ENCODE measurements at regions not wholly inside any gene's neighbourhood (a gene's known extent, or its start where the extent isn't known, plus 50 kb on each side); places are given as distances from the start of the nearest gene placed in this dataset.

- Histone ChIP-seq H3K4me3 (no peak overlapping the region), H3K27ac (no peak overlapping the region), H3K36me3 (no peaks in the 10 kb centered on the region), H3K4me1 (no peaks in the 10 kb centered on the region), H3K9me3 (no peaks in the 10 kb centered on the region), H3K27me3 (no peaks in the 10 kb centered on the region)
- ATAC-seq, result no peak
- no peak for TF ChIP-seq CTCF (IDR thresholded peaks at IDR 0.05)
- intact Hi-C loops (cut with DNase I), result no loop called here
- no peak for DNase-seq
Observed at GRCh38 chr2:220894069-220894468, 678.0 kb downstream of the EPHA4 start.

GRCh38 chr2:220899492-220899891 is 672.6 kb downstream of the EPHA4 start:
- H3K36me3 ChIP-seq, result no peaks in the 10 kb centered on the region
- intact Hi-C loops (cut with DNase I), result no loop called here

GRCh38 chr2:220904015-220904414 is 668.1 kb downstream of the EPHA4 start:
- ATAC-seq (no peak), DNase-seq (no peak)
- intact Hi-C loops (cut with DNase I), result no loop called here
- Histone ChIP-seq H3K4me1 (no peaks in the 10 kb centered on the region), H3K27me3 (no peaks in the 10 kb centered on the region), H3K4me3 (no peak overlapping the region), H3K9me3 (no peaks in the 10 kb centered on the region), H3K36me3 (no peaks in the 10 kb centered on the region), H3K27ac (no peak overlapping the region)
- no peak for TF ChIP-seq CTCF (IDR thresholded peaks at IDR 0.05)

More at GRCh38 chr2:220899492-220899891, 672.6 kb downstream of the EPHA4 start:
- Histone ChIP-seq H3K4me1 (no peaks in the 10 kb centered on the region), H3K27me3 (no peaks in the 10 kb centered on the region), H3K27ac (no peak overlapping the region), H3K9me3 (no peaks in the 10 kb centered on the region), H3K4me3 (no peak overlapping the region)
- ATAC-seq (no peak), DNase-seq (no peak)
- TF ChIP-seq CTCF (IDR thresholded peaks at IDR 0.05), result no peak

GRCh38 chr2:220913384-220913783 is 658.7 kb downstream of the EPHA4 start:
- intact Hi-C loops (cut with DNase I), result no loop called here
- no peak overlapping the region for H3K27ac ChIP-seq
- no peak for DNase-seq
- no peaks in the 10 kb centered on the region for H3K36me3 ChIP-seq
- no peaks in the 10 kb centered on the region for H3K9me3 ChIP-seq
- H3K4me1 ChIP-seq, result no peaks in the 10 kb centered on the region
- H3K27me3 ChIP-seq, result no peaks in the 10 kb centered on the region
- no peak for ATAC-seq
- no peak for TF ChIP-seq CTCF (IDR thresholded peaks at IDR 0.05)
- no peak overlapping the region for H3K4me3 ChIP-seq

- Histone ChIP-seq H3K36me3 (no peaks in the 10 kb centered on the region), H3K27ac (no peak overlapping the region), H3K9me3 (no peaks in the 10 kb centered on the region), H3K27me3 (no peaks in the 10 kb centered on the region), H3K4me1 (no peaks in the 10 kb centered on the region), H3K4me3 (no peak overlapping the region)
- intact Hi-C loops (cut with DNase I), result no loop called here
- no peak for ATAC-seq
- DNase-seq, result no peak
- no peak for TF ChIP-seq CTCF (IDR thresholded peaks at IDR 0.05)
Observed at GRCh38 chr2:220915092-220915623, 656.9 kb downstream of the EPHA4 start.
